Endothelial cell of umbilical vein (primary cell): ENCODE measurements at regions not wholly inside any gene's neighbourhood (a gene's known extent, or its start where the extent isn't known, plus 50 kb on each side); places are given as distances from the start of the nearest gene placed in this dataset.

Experiments
- BruUV-seq: library from RNA; stranded (reverse); fragments of 400-500 nt; replicated peaks from 2 replicates; lab custom pipeline; 2021; lab: Mats Ljungman, UMichigan
- CTCF ChIA-PET: fragments of 300-600, 350-600 bp; sonication (Branson Sonifier 250); formaldehyde crosslinking; loops from one replicate; lab custom pipeline; 2021; ENCODE audit warnings: antibody characterized with exemption, inconsistent platforms; lab: Charles Lee
- POLR2A ChIA-PET: fragments of 300-600, 350-600 bp; sonication (Branson Sonifier 250); formaldehyde crosslinking; loops from one replicate; lab custom pipeline; 2021; ENCODE audit warnings: antibody characterized with exemption, inconsistent platforms; lab: Charles Lee
- DNase-seq: peaks from one replicate; pipeline ENCODE4 v3.0.0-alpha.2; 2011; ENCODE audit warnings: low read depth, low spot score
- FAIRE-seq: peaks from 2 replicates; lab custom pipeline; 2011; peaks lifted over from hg19 to GRCh38; lab: Jason Lieb, UNC
- H2AFZ ChIP-seq: 2 replicates; pipeline ENCODE4 v1.6.0; 2012; ENCODE audit warnings: low read depth, low read length, control low read depth, inconsistent platforms
- H3K27ac ChIP-seq: 2 replicates; pipeline ENCODE4 v1.5.1; 2011; ENCODE audit warnings: low read depth, mild to moderate bottlenecking, control low read depth, low read length, moderate library complexity; ENCODE audit not compliant: insufficient read depth
- H3K27me3 ChIP-seq, 2 experiments: 2 replicates each; pipeline versions ENCODE4 v1.6.0 to v1.6.1; 2011; ENCODE audit warnings: low read length in 2 of 2, mixed read lengths in 1 of 2; ENCODE audit not compliant: control insufficient read depth in 2 of 2, insufficient read depth in 2 of 2
- H3K36me3 ChIP-seq, 2 experiments: 2 replicates in 1 of 2; 3 replicates in 1 of 2; pipeline ENCODE4 v1.5.1; 2011; ENCODE audit warnings: low read length in 2 of 2, mild to moderate bottlenecking in 1 of 2, moderate library complexity in 1 of 2; ENCODE audit not compliant: control insufficient read depth in 2 of 2, insufficient read depth in 2 of 2; ENCODE audit errors: extremely low read depth in 1 of 2
- H3K4me1 ChIP-seq: 3 replicates; pipeline ENCODE4 v1.5.1; 2011; ENCODE audit warnings: mild to moderate bottlenecking, low read length; ENCODE audit not compliant: control insufficient read depth, insufficient read depth; ENCODE audit errors: extremely low read depth
- H3K4me2 ChIP-seq: 2 replicates; pipeline ENCODE4 v1.6.1; 2011; ENCODE audit warnings: low read length, control low read depth, mixed read lengths; ENCODE audit not compliant: insufficient read depth
- H3K4me3 ChIP-seq, 3 experiments: fragments of 200-600 bp in 1 of 3; sonication (generic), shearing (Covaris generic) in 1 of 3; replicated peaks in 1 of 3; 2 replicates each; pipeline ENCODE4 v1.5.1; 2011 to 2016; ENCODE audit warnings: control low read depth in 3 of 3, low read length in 3 of 3, mild to moderate bottlenecking in 2 of 3, inconsistent platforms in 1 of 3, low read depth in 1 of 3, moderate library complexity in 1 of 3; ENCODE audit not compliant: insufficient read depth in 1 of 3
- H3K79me2 ChIP-seq: 2 replicates; pipeline ENCODE4 v1.6.0; 2012; ENCODE audit warnings: low read length, inconsistent platforms; ENCODE audit not compliant: control insufficient read depth, insufficient read depth
- H3K9ac ChIP-seq: replicated peaks from 2 replicates; pipeline ENCODE3; 2011; ENCODE audit warnings: low read length, control low read depth; ENCODE audit not compliant: insufficient read depth; ENCODE audit errors: extremely low read depth
- H3K9me1 ChIP-seq: replicated peaks from 3 replicates; pipeline ENCODE4 v1.6.0; 2011; ENCODE audit warnings: mild to moderate bottlenecking, low read length; ENCODE audit not compliant: control insufficient read depth, insufficient read depth; ENCODE audit errors: extremely low read depth
- H3K9me3 ChIP-seq: replicated peaks from 2 replicates; pipeline ENCODE4 v1.5.1; 2012; ENCODE audit warnings: low read length, inconsistent platforms; ENCODE audit not compliant: control insufficient read depth, insufficient read depth
- H4K20me1 ChIP-seq: replicated peaks from 2 replicates; pipeline ENCODE3; 2011; ENCODE audit warnings: mild to moderate bottlenecking, low read length; ENCODE audit not compliant: control insufficient read depth, insufficient read depth; ENCODE audit errors: extremely low read depth
- EZH2 ChIP-seq: IDR thresholded peaks from 2 replicates; pipeline ENCODE4 v1.6.1; 2012; ENCODE audit warnings: borderline replicate concordance, low read depth, mild to moderate bottlenecking, moderate library complexity, low read length, inconsistent platforms; ENCODE audit not compliant: severe bottlenecking
- FOS ChIP-seq: IDR thresholded peaks from 2 replicates; pipeline ENCODE4 v1.6.1; 2011; ENCODE audit warnings: mild to moderate bottlenecking, low read length, moderate library complexity, borderline replicate concordance; ENCODE audit not compliant: insufficient read depth
- GATA2 ChIP-seq: IDR thresholded peaks from 2 replicates; pipeline ENCODE4 v1.7.0; 2011; ENCODE audit warnings: low read depth, mild to moderate bottlenecking, moderate library complexity, mixed read lengths, low read length; ENCODE audit not compliant: insufficient read length, insufficient read depth
- JUN ChIP-seq: IDR thresholded peaks from 2 replicates; pipeline ENCODE4 v1.6.1; 2011; ENCODE audit warnings: borderline replicate concordance, low read depth; ENCODE audit not compliant: insufficient read length, insufficient read depth
- MYC ChIP-seq: IDR thresholded peaks from one replicate; pipeline ENCODE4 v1.6.1; 2011; ENCODE audit warnings: mild to moderate bottlenecking, low read depth, low read length
- POLR2A ChIP-seq: IDR thresholded peaks from 2 replicates; pipeline ENCODE4 v1.6.1; 2012; ENCODE audit warnings: low read depth, mild to moderate bottlenecking, control low read depth, low read length
- POLR2AphosphoS5 ChIP-seq: IDR thresholded peaks from 2 replicates; pipeline ENCODE4 v1.6.1; 2012; ENCODE audit warnings: low read depth, mild to moderate bottlenecking, control low read depth, low read length, moderate library complexity; ENCODE audit not compliant: insufficient read depth
- dilution Hi-C: fragments of 300-500 bp; cut with MboI; formaldehyde crosslinking; loops from one replicate; pipeline ENCODE4 v1.15.0; 2019; ENCODE audit warnings: low sequenced_read_pairs; ENCODE audit not compliant: extremely low pct_ligation_motif_present
- intact Hi-C: fragments of 100-400 bp; cut with micrococcal nuclease; formaldehyde crosslinking; loops from one replicate; pipeline ENCODE4 v1.10.0; 2022
- TF ChIP-seq, protein P1 (sequence below): IDR thresholded peaks from 2 replicates; pipeline ENCODE4 v1.6.1; 2011; ENCODE audit not compliant: insufficient read depth, insufficient read length
- TF ChIP-seq, protein P2 (sequence below), 2 donors: IDR thresholded peaks; 1 replicate in 1 of 2; 2 replicates in 1 of 2; pipeline ENCODE4 v1.5.1; 2011; ENCODE audit warnings: low read length in 2 of 2, mild to moderate bottlenecking in 2 of 2, moderate library complexity in 2 of 2, control low read depth in 1 of 2, inconsistent platforms in 1 of 2, low read depth in 1 of 2; ENCODE audit not compliant: insufficient read depth in 1 of 2; ENCODE audit errors: extremely low read depth in 1 of 2

DNA sequence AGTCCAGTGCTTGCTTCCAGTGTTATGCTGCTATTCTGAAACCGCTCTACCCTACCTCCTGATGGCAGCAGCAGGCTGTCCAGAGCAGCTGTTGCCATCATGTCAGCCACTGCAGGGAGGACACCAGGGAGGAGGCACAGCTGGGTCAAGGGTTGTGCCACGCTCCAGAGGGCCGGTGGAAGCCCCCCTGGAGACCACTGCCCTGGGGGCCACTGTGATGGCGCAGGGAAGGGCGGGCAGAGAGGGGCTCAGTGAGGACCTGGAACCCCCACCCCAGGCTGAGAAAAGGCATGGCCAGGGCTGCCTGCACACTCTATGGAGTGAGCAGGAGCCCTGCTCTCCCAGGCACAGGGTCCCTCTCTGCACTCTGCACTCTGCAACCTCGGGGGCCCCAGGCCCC, 271.3 kb upstream of the BTBD3 start:
- dilution Hi-C loops, result no loop called here
- ChIA-PET POLR2A (no interaction called here), CTCF (no interaction called here)
- Histone ChIP-seq H3K9ac (no peak overlapping the region), H4K20me1 (no peaks in the 10 kb centered on the region), H3K4me2 (no peak overlapping the region), H3K9me1 (no peaks in the 10 kb centered on the region), H3K4me1 (no peaks in the 10 kb centered on the region), H3K79me2 (no peaks in the 10 kb centered on the region), H3K27ac (no peak overlapping the region), H3K9me3 (no peaks in the 10 kb centered on the region), H2AFZ (no peak overlapping the region), H3K4me3 (no peak overlapping the region), H3K27me3 (no peaks in the 10 kb centered on the region), H3K36me3 (no peaks in the 10 kb centered on the region)
- no TSS peak for BruUV-seq
- FAIRE-seq (no peak), DNase-seq (no peak)
- intact Hi-C loops, result no loop called here
- TF ChIP-seq MYC, result no peak
- TF ChIP-seq EZH2, result no peak
- no peak for TF ChIP-seq FOS
- TF ChIP-seq, protein P1, sequence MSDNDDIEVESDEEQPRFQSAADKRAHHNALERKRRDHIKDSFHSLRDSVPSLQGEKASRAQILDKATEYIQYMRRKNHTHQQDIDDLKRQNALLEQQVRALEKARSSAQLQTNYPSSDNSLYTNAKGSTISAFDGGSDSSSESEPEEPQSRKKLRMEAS, result no peak
- TF ChIP-seq JUN, result no peak
- TF ChIP-seq GATA2, result no peak
- TF ChIP-seq, protein P2, sequence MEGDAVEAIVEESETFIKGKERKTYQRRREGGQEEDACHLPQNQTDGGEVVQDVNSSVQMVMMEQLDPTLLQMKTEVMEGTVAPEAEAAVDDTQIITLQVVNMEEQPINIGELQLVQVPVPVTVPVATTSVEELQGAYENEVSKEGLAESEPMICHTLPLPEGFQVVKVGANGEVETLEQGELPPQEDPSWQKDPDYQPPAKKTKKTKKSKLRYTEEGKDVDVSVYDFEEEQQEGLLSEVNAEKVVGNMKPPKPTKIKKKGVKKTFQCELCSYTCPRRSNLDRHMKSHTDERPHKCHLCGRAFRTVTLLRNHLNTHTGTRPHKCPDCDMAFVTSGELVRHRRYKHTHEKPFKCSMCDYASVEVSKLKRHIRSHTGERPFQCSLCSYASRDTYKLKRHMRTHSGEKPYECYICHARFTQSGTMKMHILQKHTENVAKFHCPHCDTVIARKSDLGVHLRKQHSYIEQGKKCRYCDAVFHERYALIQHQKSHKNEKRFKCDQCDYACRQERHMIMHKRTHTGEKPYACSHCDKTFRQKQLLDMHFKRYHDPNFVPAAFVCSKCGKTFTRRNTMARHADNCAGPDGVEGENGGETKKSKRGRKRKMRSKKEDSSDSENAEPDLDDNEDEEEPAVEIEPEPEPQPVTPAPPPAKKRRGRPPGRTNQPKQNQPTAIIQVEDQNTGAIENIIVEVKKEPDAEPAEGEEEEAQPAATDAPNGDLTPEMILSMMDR (IDR thresholded peaks at IDR 0.05; ENCODE audit: extremely low read depth in 1 of 2, insufficient read depth in 1 of 2, low read depth in 1 of 2, low read length in 2 of 2), result no peak
- no peak for TF ChIP-seq POLR2A
- no peak for TF ChIP-seq POLR2AphosphoS5
